ENCODE measurements at regions not wholly inside any gene's neighbourhood (a gene's known extent, or its start where the extent isn't known, plus 50 kb on each side); places are given as distances from the start of the nearest gene placed in this dataset.

- TF ChIP-seq KHSRP (IDR thresholded peaks at IDR 0.05) (no peak), MXI1 (IDR thresholded peaks at IDR 0.05; ENCODE audit: low read depth, low read length) (no peak), THRB (CRISPR knock-in tag; conservative IDR thresholded peaks at IDR 0.05) (no peak), MLX (CRISPR knock-in tag; conservative IDR thresholded peaks at IDR 0.05) (no peak), SMAD4 (CRISPR knock-in tag; conservative IDR thresholded peaks at IDR 0.05) (no peak)
Measured at GRCh38 chr5:156208271-156208670, 118.7 kb upstream of the SGCD start.
